ENCODE measurements at regions not wholly inside any gene's neighbourhood (a gene's known extent, or its start where the extent isn't known, plus 50 kb on each side); places are given as distances from the start of the nearest gene placed in this dataset.

DNA sequence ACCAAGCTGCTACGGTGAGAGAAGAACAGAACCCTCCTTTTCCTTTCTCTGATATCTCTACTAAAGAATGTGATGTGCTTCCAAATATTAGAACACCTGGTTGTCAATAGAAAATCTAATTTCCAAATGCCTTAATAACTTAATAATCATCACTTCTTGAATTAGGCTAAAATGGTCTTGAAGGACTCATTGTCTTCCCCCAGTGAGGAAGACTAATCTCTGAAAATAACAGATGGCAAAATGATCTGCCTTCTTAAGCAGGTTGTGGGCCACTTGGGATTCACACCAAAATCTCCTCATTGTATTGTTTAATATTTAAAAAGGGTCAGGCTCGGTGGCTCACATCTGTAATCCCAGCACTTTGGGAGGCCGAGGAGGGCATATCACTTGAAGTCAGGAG lies 805.9 kb upstream of the AUTS2 start:
- no peak for TF ChIP-seq POLR2A (IDR thresholded peaks at IDR 0.05)
- no peak for TF ChIP-seq CTCF (IDR thresholded peaks at IDR 0.05)
